ENCODE measurements at regions not wholly inside any gene's neighbourhood (a gene's known extent, or its start where the extent isn't known, plus 50 kb on each side); places are given as distances from the start of the nearest gene placed in this dataset.
"Not testable (repeated sequence)": the region's sequence is repeated elsewhere in the genome, so short reads cannot be mapped to it uniquely, and the experiment has no call there.

GRCh38 chr12:25701290-25701689 is 148.2 kb upstream of the LMNTD1 start:
- Histone ChIP-seq H3K27me3 (ENCODE audit: control insufficient read depth in 1 of 2, insufficient read depth in 2 of 2, low read length in 2 of 2) (no peaks in the 10 kb centered on the region), H3K27ac (ENCODE audit: low read depth, low read length) (no peak overlapping the region)

GRCh38 chr12:25702553-25702952 is 149.5 kb upstream of the LMNTD1 start:
- H3K27ac ChIP-seq (ENCODE audit: low read depth, low read length): no peak overlapping the region
- H3K27me3 ChIP-seq (ENCODE audit: control insufficient read depth in 1 of 2, insufficient read depth in 2 of 2, low read length in 2 of 2): no peaks in the 10 kb centered on the region
- H3K36me3 ChIP-seq (ENCODE audit: insufficient read depth, low read length): no peaks in the 10 kb centered on the region
- H3K4me3 ChIP-seq (ENCODE audit: low read depth in 1 of 2, low read length in 2 of 2): no peak overlapping the region
- no peaks in the 10 kb centered on the region for H3K4me1 ChIP-seq (ENCODE audit: insufficient read depth, low read length)
- no peak overlapping the region for H3K9ac ChIP-seq (ENCODE audit: low read length)
- H3K9me3 ChIP-seq (ENCODE audit: low read length): no peaks in the 10 kb centered on the region

More at GRCh38 chr12:25701290-25701689, 148.2 kb upstream of the LMNTD1 start:
- Histone ChIP-seq H3K9me3 (ENCODE audit: low read length) (no peaks in the 10 kb centered on the region), H3K36me3 (ENCODE audit: insufficient read depth, low read length) (no peaks in the 10 kb centered on the region), H3K4me1 (ENCODE audit: insufficient read depth, low read length) (no peaks in the 10 kb centered on the region), H3K4me3 (ENCODE audit: low read depth in 1 of 2, low read length in 2 of 2) (no peak overlapping the region), H3K9ac (ENCODE audit: low read length) (no peak overlapping the region)

- Histone ChIP-seq H3K27me3 (ENCODE audit: control insufficient read depth in 1 of 2, insufficient read depth in 2 of 2, low read length in 2 of 2) (no peaks in the 10 kb centered on the region), H3K36me3 (ENCODE audit: insufficient read depth, low read length) (no peaks in the 10 kb centered on the region), H3K4me3 (ENCODE audit: low read depth in 1 of 2, low read length in 2 of 2) (no peak overlapping the region), H3K9ac (ENCODE audit: low read length) (no peak overlapping the region), H3K27ac (ENCODE audit: low read depth, low read length) (no peak overlapping the region), H3K9me3 (ENCODE audit: low read length) (no peaks in the 10 kb centered on the region), H3K4me1 (ENCODE audit: insufficient read depth, low read length) (no peaks in the 10 kb centered on the region)
These were observed 152.2 kb upstream of the LMNTD1 start for GRCh38 chr12:25705261-25705660.

GRCh38 chr12:25706646-25707045 is 153.6 kb upstream of the LMNTD1 start:
- not testable (repeated sequence) for H3K4me3 ChIP-seq (ENCODE audit: low read depth in 1 of 2, low read length in 2 of 2); H3K9me3 ChIP-seq (ENCODE audit: low read length); H3K36me3 ChIP-seq (ENCODE audit: insufficient read depth, low read length); H3K9ac ChIP-seq (ENCODE audit: low read length); H3K4me1 ChIP-seq (ENCODE audit: insufficient read depth, low read length); H3K27ac ChIP-seq (ENCODE audit: low read depth, low read length); H3K27me3 ChIP-seq (ENCODE audit: control insufficient read depth in 1 of 2, insufficient read depth in 2 of 2, low read length in 2 of 2)

- no peaks in the 10 kb centered on the region for H3K36me3 ChIP-seq (ENCODE audit: insufficient read depth, low read length)
- no peaks in the 10 kb centered on the region for H3K27me3 ChIP-seq (ENCODE audit: control insufficient read depth in 1 of 2, insufficient read depth in 2 of 2, low read length in 2 of 2)
- H3K9me3 ChIP-seq (ENCODE audit: low read length): no peaks in the 10 kb centered on the region
- no peak overlapping the region for H3K4me3 ChIP-seq (ENCODE audit: low read depth in 1 of 2, low read length in 2 of 2)
- no peaks in the 10 kb centered on the region for H3K4me1 ChIP-seq (ENCODE audit: insufficient read depth, low read length)
- no peak overlapping the region for H3K9ac ChIP-seq (ENCODE audit: low read length)
- H3K27ac ChIP-seq (ENCODE audit: low read depth, low read length): no peak overlapping the region
These were observed 154.0 kb upstream of the LMNTD1 start for GRCh38 chr12:25707056-25707455.

- H3K27me3 ChIP-seq (ENCODE audit: control insufficient read depth in 1 of 2, insufficient read depth in 2 of 2, low read length in 2 of 2): no peaks in the 10 kb centered on the region
- H3K9ac ChIP-seq (ENCODE audit: low read length): no peak overlapping the region
- no peak overlapping the region for H3K4me3 ChIP-seq (ENCODE audit: low read depth in 1 of 2, low read length in 2 of 2)
- no peaks in the 10 kb centered on the region for H3K36me3 ChIP-seq (ENCODE audit: insufficient read depth, low read length)
- H3K27ac ChIP-seq (ENCODE audit: low read depth, low read length): no peak overlapping the region
- no peaks in the 10 kb centered on the region for H3K9me3 ChIP-seq (ENCODE audit: low read length)
- H3K4me1 ChIP-seq (ENCODE audit: insufficient read depth, low read length): no peaks in the 10 kb centered on the region
These were observed 155.6 kb upstream of the LMNTD1 start for GRCh38 chr12:25708661-25709060.

- H3K4me1 ChIP-seq (ENCODE audit: insufficient read depth, low read length): no peaks in the 10 kb centered on the region
- H3K36me3 ChIP-seq (ENCODE audit: insufficient read depth, low read length): no peaks in the 10 kb centered on the region
- no peaks in the 10 kb centered on the region for H3K27me3 ChIP-seq (ENCODE audit: control insufficient read depth in 1 of 2, insufficient read depth in 2 of 2, low read length in 2 of 2)
- no peak overlapping the region for H3K9ac ChIP-seq (ENCODE audit: low read length)
- no peak overlapping the region for H3K4me3 ChIP-seq (ENCODE audit: low read depth in 1 of 2, low read length in 2 of 2)
- H3K9me3 ChIP-seq (ENCODE audit: low read length): no peaks in the 10 kb centered on the region
- H3K27ac ChIP-seq (ENCODE audit: low read depth, low read length): no peak overlapping the region
These were observed 157.0 kb upstream of the LMNTD1 start for GRCh38 chr12:25710128-25710527.

GRCh38 chr12:25710938-25711605 is 158.0 kb upstream of the LMNTD1 start:
- H3K27ac ChIP-seq (ENCODE audit: low read depth, low read length); H3K4me1 ChIP-seq (ENCODE audit: insufficient read depth, low read length); H3K36me3 ChIP-seq (ENCODE audit: insufficient read depth, low read length); H3K27me3 ChIP-seq (ENCODE audit: control insufficient read depth in 1 of 2, insufficient read depth in 2 of 2, low read length in 2 of 2); H3K9ac ChIP-seq (ENCODE audit: low read length); H3K9me3 ChIP-seq (ENCODE audit: low read length); H3K4me3 ChIP-seq (ENCODE audit: low read depth in 1 of 2, low read length in 2 of 2): not testable (repeated sequence)

GRCh38 chr12:25712169-25712568 is 159.1 kb upstream of the LMNTD1 start:
- Histone ChIP-seq H3K27me3 (ENCODE audit: control insufficient read depth in 1 of 2, insufficient read depth in 2 of 2, low read length in 2 of 2) (no peaks in the 10 kb centered on the region), H3K9me3 (ENCODE audit: low read length) (no peaks in the 10 kb centered on the region), H3K4me3 (ENCODE audit: low read depth in 1 of 2, low read length in 2 of 2) (no peak overlapping the region), H3K27ac (ENCODE audit: low read depth, low read length) (no peak overlapping the region), H3K36me3 (ENCODE audit: insufficient read depth, low read length) (no peaks in the 10 kb centered on the region), H3K4me1 (ENCODE audit: insufficient read depth, low read length) (no peaks in the 10 kb centered on the region), H3K9ac (ENCODE audit: low read length) (no peak overlapping the region)

GRCh38 chr12:25713264-25713663 is 160.2 kb upstream of the LMNTD1 start:
- H3K9ac ChIP-seq (ENCODE audit: low read length): no peak overlapping the region
- no peaks in the 10 kb centered on the region for H3K27me3 ChIP-seq (ENCODE audit: control insufficient read depth in 1 of 2, insufficient read depth in 2 of 2, low read length in 2 of 2)
- no peaks in the 10 kb centered on the region for H3K9me3 ChIP-seq (ENCODE audit: low read length)
- H3K4me3 ChIP-seq (ENCODE audit: low read depth in 1 of 2, low read length in 2 of 2): no peak overlapping the region
- H3K36me3 ChIP-seq (ENCODE audit: insufficient read depth, low read length): no peaks in the 10 kb centered on the region
- H3K27ac ChIP-seq (ENCODE audit: low read depth, low read length): no peak overlapping the region
- no peaks in the 10 kb centered on the region for H3K4me1 ChIP-seq (ENCODE audit: insufficient read depth, low read length)

- Histone ChIP-seq H3K9ac (ENCODE audit: low read length) (no peak overlapping the region), H3K27me3 (ENCODE audit: control insufficient read depth in 1 of 2, insufficient read depth in 2 of 2, low read length in 2 of 2) (no peaks in the 10 kb centered on the region), H3K4me1 (ENCODE audit: insufficient read depth, low read length) (no peaks in the 10 kb centered on the region), H3K4me3 (ENCODE audit: low read depth in 1 of 2, low read length in 2 of 2) (no peak overlapping the region), H3K27ac (ENCODE audit: low read depth, low read length) (no peak overlapping the region), H3K36me3 (ENCODE audit: insufficient read depth, low read length) (no peaks in the 10 kb centered on the region), H3K9me3 (ENCODE audit: low read length) (no peaks in the 10 kb centered on the region)
These were observed 161.3 kb upstream of the LMNTD1 start for GRCh38 chr12:25714198-25714984.

GRCh38 chr12:25715102-25715501 is 162.0 kb upstream of the LMNTD1 start:
- H3K9ac ChIP-seq (ENCODE audit: low read length): no peak overlapping the region

More at GRCh38 chr12:25715102-25715501, 162.0 kb upstream of the LMNTD1 start:
- Histone ChIP-seq H3K36me3 (ENCODE audit: insufficient read depth, low read length) (no peaks in the 10 kb centered on the region), H3K9me3 (ENCODE audit: low read length) (no peaks in the 10 kb centered on the region), H3K4me3 (ENCODE audit: low read depth in 1 of 2, low read length in 2 of 2) (no peak overlapping the region), H3K27ac (ENCODE audit: low read depth, low read length) (no peak overlapping the region), H3K27me3 (ENCODE audit: control insufficient read depth in 1 of 2, insufficient read depth in 2 of 2, low read length in 2 of 2) (no peaks in the 10 kb centered on the region), H3K4me1 (ENCODE audit: insufficient read depth, low read length) (no peaks in the 10 kb centered on the region)

All from muscle layer of colon (tissue), 2 donors.